GM18951 (cell line): ENCODE measurements at regions not wholly inside any gene's neighbourhood (a gene's known extent, or its start where the extent isn't known, plus 50 kb on each side); places are given as distances from the start of the nearest gene placed in this dataset.

Experiments
- POLR2A ChIP-seq: IDR thresholded peaks from 4 replicates; pipeline ENCODE4 v1.6.1; 2011; ENCODE audit warnings: mild to moderate bottlenecking; ENCODE audit not compliant: insufficient read length, insufficient read depth; ENCODE audit errors: extremely low read depth
- in situ Hi-C: fragments of 300-500 bp; cut with MboI; formaldehyde crosslinking; loops from one replicate; pipeline ENCODE4 v1.12.0; 2022; ENCODE audit warnings: low sequenced_read_pairs, mixed read lengths, inconsistent platforms; ENCODE audit not compliant: unreplicated experiment

DNA sequence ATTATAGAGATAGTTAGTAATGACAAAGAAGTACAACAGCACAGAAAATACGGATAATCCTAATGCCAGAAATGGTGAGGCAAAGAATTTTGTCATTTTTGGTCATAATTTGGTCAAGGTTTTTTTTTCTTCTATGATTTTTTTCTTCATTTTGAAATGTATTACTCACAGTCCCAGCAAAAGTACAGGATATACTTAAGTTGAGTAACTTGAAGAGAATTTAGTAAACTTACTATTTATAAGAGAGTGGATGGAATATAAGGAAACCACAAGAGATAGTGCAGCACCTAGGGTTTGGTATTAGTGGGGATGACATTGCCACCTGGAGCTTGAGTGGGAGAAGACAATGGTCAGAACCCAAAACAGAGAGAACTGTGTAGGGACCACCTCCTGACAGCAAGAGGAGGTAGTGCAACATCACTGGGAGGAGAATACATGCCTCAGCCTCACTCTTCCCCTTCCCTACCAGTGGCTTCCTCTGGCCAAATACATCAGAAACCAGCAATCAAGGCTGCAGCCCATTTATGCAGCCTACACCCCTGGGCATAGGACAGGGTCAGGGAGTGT is 434.5 kb upstream of the TRPC7 start:
- TF ChIP-seq POLR2A, result no peak

DNA sequence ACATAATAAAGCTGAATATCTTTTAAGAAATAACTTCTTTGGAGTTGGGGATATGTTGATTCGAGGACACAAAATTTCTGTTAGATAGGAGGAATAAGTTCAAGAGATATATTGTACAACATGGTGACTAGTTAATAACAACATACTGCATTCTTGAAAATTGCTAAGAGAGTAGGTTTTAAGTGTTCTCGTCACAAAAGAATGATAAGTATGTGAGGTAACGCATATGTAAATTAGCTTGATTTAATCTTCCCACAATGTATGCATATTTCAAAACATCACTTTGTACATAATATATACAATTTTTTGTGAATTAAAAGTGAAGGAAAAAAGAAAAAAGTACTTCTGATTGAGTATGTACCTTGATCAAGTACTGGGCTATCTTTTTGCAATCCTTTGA is 428.0 kb upstream of the TRPC7 start:
- in situ Hi-C loops, result no loop called here
- TF ChIP-seq POLR2A, result no peak

More for the DNA sequence above, 434.5 kb upstream of the TRPC7 start:
- in situ Hi-C loops, result no loop called here

DNA sequence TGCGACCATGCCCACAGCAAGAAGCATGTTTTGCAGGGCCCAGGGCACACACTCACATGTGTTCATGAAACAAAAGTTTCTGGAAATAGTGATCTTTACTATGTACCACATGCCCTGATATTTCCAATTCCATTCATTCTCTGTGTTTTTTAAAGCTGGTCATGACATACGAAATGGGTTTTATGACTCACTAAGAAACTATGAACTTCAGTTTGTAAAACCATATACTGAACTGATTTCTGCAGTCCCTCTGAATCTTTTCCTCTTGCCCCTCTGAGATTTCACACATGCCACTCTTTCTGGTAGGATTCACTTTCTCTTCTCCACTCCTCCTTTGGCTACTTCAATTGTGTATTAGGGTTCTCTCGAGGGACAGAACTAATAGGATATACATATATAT is 416.1 kb upstream of the TRPC7 start:
- in situ Hi-C loops, result no loop called here
- TF ChIP-seq POLR2A, result no peak

- TF ChIP-seq POLR2A, result no peak
- in situ Hi-C loops, result no loop called here
Observed at GRCh38 chr5:136780518-136780917, 415.2 kb upstream of the TRPC7 start.

GRCh38 chr5:136776022-136776927 is 410.9 kb upstream of the TRPC7 start:
- TF ChIP-seq POLR2A, result no peak
- in situ Hi-C loops, result no loop called here

GRCh38 chr5:136772491-136772890 is 407.1 kb upstream of the TRPC7 start:
- in situ Hi-C loops, result loop anchor here (25.0 kb wide), 1 partner anchor 535 kb away; no protein-coding TSS in a partner anchor
- no peak for TF ChIP-seq POLR2A

DNA sequence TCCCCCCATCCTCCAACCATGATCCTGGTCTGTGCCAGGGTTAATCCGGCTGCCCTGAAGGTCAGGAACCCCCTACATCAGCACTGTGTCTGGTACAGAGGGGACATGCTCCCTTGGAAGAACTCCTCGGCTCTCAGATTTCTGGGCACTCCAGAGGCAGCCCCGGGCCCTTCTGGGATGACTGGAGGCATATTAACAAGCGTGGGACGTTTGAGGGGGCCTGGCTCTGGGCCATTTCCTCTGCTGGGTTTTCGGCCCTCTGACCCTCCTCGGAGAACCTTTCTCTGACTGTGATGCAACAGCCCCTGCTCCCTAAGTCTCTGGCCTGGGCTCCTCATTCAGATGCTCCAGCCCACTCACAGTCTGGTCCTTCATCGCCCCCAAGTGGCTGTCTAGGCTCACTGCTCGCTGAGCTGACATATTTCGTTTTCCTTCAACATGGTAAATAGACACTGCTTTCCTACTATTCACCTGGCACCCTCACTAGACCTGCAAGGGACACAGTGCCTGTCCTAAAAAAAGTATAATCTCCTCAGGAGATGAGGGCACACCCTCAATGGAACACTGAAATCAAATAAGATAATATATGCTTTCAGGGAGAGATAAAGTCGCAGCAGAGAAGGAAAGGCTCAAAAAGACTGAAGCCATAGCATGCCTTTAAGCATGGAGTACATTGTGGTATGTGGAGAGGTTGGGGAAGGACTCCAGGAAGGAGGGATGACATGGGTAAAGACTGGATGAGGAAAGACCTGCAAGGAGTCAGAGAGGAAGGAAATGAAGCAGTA is 404.7 kb upstream of the TRPC7 start:
- no peak for TF ChIP-seq POLR2A
- in situ Hi-C loops, result loop anchor here (25.0 kb wide), 1 partner anchor 533 kb away; no protein-coding TSS in a partner anchor

DNA sequence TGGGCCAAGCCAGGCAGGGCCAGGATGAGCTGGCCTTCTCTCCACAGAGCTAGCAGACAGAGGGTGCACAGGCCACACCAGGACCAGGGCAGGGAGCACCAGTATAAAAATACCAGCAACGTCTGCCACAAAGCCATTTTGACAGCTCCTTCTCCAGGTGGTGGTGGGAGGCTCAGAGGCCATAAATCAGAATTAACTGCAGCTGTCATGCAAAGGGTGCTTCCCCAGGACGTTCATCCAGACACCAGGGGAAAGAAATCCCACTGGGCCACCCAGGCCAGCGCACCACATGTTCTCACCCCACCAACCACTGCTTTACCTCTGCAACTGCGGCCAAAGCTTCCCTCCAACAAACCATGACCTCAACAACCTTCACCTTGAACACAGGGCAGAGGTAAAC is 403.7 kb upstream of the TRPC7 start:
- in situ Hi-C loops, result loop anchor here (25.0 kb wide), 1 partner anchor 532 kb away; no protein-coding TSS in a partner anchor
- TF ChIP-seq POLR2A, result no peak

GRCh38 chr5:136768457-136768856 is 403.1 kb upstream of the TRPC7 start:
- in situ Hi-C loops, result loop anchor here (25.0 kb wide), 1 partner anchor 531 kb away; no protein-coding TSS in a partner anchor
- no peak for TF ChIP-seq POLR2A

DNA sequence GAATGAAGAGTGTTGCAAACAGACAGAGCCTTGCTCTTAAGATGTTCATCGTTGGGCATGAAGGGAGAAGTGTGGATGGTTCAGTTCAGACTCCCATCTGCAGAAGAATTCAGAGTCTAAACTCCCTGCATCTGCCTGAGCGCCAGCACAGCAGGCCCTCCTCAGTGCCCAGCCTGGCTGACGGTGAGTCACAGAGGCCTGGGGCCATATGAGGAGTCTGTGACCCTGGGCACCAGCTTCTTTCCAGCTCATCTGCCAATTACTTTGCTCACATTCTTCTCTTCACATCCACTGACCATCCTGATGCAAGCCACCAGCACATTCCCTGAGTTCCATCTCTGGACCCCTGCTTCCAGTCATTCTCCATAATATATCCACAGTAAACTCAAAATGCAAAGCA is 401.1 kb upstream of the TRPC7 start:
- in situ Hi-C loops, result loop anchor here (25.0 kb wide), 1 partner anchor 529 kb away; no protein-coding TSS in a partner anchor
- TF ChIP-seq POLR2A, result no peak

GRCh38 chr5:136764601-136765000 is 399.3 kb upstream of the TRPC7 start:
- in situ Hi-C loops, result loop anchor here (25.0 kb wide), 1 partner anchor 527 kb away; no protein-coding TSS in a partner anchor
- no peak for TF ChIP-seq POLR2A

- in situ Hi-C loops, result loop anchor here (25.0 kb wide), 1 partner anchor 526 kb away; no protein-coding TSS in a partner anchor
- no peak for TF ChIP-seq POLR2A
Observed at GRCh38 chr5:136763548-136763947, 398.2 kb upstream of the TRPC7 start.

- TF ChIP-seq POLR2A, result no peak
- in situ Hi-C loops, result loop anchor here (25.0 kb wide), 1 partner anchor 517 kb away; no protein-coding TSS in a partner anchor
Observed at GRCh38 chr5:136754216-136754615, 388.9 kb upstream of the TRPC7 start.
